ENCODE measurements at regions not wholly inside any gene's neighbourhood (a gene's known extent, or its start where the extent isn't known, plus 50 kb on each side); places are given as distances from the start of the nearest gene placed in this dataset.

DNA sequence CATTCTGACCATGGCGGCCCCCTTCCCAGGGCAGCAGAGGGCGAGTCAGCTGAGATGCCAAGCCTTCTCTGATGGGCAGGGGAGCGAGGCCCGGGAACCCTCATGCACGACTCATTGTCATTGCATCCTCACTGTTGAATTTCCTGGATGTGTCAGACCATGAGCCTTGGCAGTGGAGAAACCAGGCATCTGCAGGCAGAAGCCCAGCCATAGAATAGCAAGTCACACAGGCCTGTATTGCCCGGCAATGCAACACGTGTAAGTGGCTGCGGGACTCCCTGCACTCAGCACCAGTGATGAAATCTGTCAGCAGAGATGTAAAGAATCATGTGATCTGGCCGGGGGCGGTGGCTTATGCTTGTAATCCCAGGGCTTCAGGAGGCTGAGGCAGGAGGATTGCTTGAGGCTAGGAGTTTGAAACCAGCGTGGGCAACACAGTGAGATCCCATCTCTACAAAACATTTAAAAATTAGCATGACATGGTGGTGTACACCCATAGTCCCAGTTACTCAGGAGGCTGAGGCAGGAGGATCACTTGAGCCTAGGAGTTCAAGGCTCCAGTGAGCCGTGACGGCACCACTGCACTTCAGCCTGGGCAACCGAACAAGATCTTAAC lies 199.7 kb downstream of the KATNAL1 start:
- Histone ChIP-seq H3K27ac (ENCODE audit: extremely low read depth, low read depth, low read length) (no peak overlapping the region), H4K20me1 (replicated peaks; ENCODE audit: control insufficient read depth, insufficient read depth, low read length) (no peaks in the 10 kb centered on the region), H3K36me3 (ENCODE audit: control insufficient read depth, insufficient read depth, low read length) (no peaks in the 10 kb centered on the region), H3K4me3 (no peak overlapping the region), H3K79me2 (ENCODE audit: control insufficient read depth, insufficient read depth, low read length) (no peaks in the 10 kb centered on the region), H3K27me3 (ENCODE audit: control insufficient read depth in 2 of 2, insufficient read depth in 2 of 2, low read length in 2 of 2) (peaks cover 3 to 32% of the 10 kb centered on the region in 2 experiments), H3K9me3 (replicated peaks; ENCODE audit: control insufficient read depth, insufficient read depth, low read depth, low read length) (no peaks in the 10 kb centered on the region), H3K9ac (ENCODE audit: insufficient read depth in 1 of 2, low read depth in 2 of 2, low read length in 2 of 2) (no peak overlapping the region), H3K9me1 (ENCODE audit: control insufficient read depth, insufficient read depth, low read length) (no peaks in the 10 kb centered on the region), H2AFZ (ENCODE audit: low read depth, low read length) (no peak overlapping the region), H3K4me1 (replicated peaks in 1 of 2; ENCODE audit: control insufficient read depth in 2 of 2, insufficient read depth in 2 of 2, low read length in 2 of 2) (no peaks in the 10 kb centered on the region), H3K4me2 (ENCODE audit: insufficient read depth, low read length) (no peak overlapping the region)
- no TSS peak for BruUV-seq (replicated peaks)
- TF ChIP-seq CEBPB (tag; IDR thresholded peaks at IDR 0.05), result 0 out of 2 replicates have a peak, but pooled peaks have one; percentile 6
- TF ChIP-seq, protein P1, sequence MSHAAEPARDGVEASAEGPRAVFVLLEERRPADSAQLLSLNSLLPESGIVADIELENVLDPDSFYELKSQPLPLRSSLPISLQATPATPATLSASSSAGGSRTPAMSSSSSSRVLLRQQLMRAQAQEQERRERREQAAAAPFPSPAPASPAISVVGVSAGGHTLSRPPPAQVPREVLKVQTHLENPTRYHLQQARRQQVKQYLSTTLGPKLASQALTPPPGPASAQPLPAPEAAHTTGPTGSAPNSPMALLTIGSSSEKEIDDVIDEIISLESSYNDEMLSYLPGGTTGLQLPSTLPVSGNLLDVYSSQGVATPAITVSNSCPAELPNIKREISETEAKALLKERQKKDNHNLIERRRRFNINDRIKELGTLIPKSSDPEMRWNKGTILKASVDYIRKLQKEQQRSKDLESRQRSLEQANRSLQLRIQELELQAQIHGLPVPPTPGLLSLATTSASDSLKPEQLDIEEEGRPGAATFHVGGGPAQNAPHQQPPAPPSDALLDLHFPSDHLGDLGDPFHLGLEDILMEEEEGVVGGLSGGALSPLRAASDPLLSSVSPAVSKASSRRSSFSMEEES (CRISPR knock-in tag; IDR thresholded peaks at IDR 0.05), result peak; percentile 17; the same call in 1 of the 2 replicates
- peak; percentile 43 for TF ChIP-seq MEIS2 (IDR thresholded peaks at IDR 0.05; ENCODE audit: partially characterized antibody)
- TF ChIP-seq MTA1 (IDR thresholded peaks at IDR 0.05; ENCODE audit: borderline replicate concordance), result no peak
- TF ChIP-seq PML (IDR thresholded peaks at IDR 0.05; ENCODE audit: low read length), result no peak
- peak; percentile 12; the same call in 1 of the 2 replicates for TF ChIP-seq RAD51 (IDR thresholded peaks at IDR 0.05; ENCODE audit: borderline replicate concordance, low read depth)
- TF ChIP-seq PTRF (tag; IDR thresholded peaks at IDR 0.05), result no peak
- no peak for TF ChIP-seq ZBTB17 (CRISPR knock-in tag; IDR thresholded peaks at IDR 0.05)
- TF ChIP-seq RBM25 (IDR thresholded peaks at IDR 0.05; ENCODE audit: low read depth, low read length, severe bottlenecking), result no peak
- TF ChIP-seq DIDO1 (tag; IDR thresholded peaks at IDR 0.05; ENCODE audit: low read depth), result no peak
- ChIA-PET POLR2A (no interaction called here), CTCF (ENCODE audit: low intra/inter-chr PET ratio) (no interaction called here)
- ATAC-seq (peak; percentile 49), FAIRE-seq (no peak), DNase-seq (ENCODE audit: extremely low read depth in 1 of 4, low spot score in 3 of 4) (no peak)
- intact Hi-C loops (cut with micrococcal nuclease) (no loop called here), in situ Hi-C loops (cut with MboI) (no loop called here)
- WGBS (ENCODE audit: insufficient coverage, low coverage, missing lambda C conversion rate), result 4% methylated on average over 12 of the region's 14 CpGs
